ENCODE measurements at regions not wholly inside any gene's neighbourhood (a gene's known extent, or its start where the extent isn't known, plus 50 kb on each side); places are given as distances from the start of the nearest gene placed in this dataset.

DNA sequence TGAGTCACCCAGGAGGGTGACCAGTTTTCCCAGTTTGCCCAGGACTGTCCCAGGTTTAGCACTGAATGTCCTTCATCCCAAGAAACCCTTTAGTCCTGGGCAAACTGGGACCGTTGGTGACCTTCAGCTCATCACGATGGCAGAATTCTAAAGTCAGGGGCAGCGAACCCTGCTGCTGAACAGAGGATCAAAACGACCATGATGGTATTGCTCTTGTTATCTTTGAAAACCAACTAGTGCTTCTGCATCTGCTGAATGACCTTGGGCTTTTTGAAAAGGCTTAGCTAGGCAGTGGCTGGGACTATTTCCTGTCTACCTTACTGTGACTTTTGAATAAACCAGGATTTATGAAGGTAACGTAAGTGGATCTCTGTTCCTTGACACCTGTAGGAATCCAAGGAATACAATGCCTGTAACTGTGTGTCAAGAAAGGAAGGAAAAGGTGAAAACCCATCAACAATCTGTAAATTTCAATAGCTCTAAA is 281.9 kb downstream of the SOX9 start:
- DNase-seq (ENCODE audit: low spot score) (no peak), ATAC-seq (no peak)
- no peaks in the 10 kb centered on the region for H3K4me1 ChIP-seq (ENCODE audit: insufficient read depth)
- H3K27me3 ChIP-seq (ENCODE audit: insufficient read depth) = peaks cover 4% of the 10 kb centered on the region; the same call in 1 of the 2 replicates
- no peak overlapping the region for H3K27ac ChIP-seq (ENCODE audit: low read depth)
- 0 out of 2 replicates have a peak, but pooled peaks cover 3% of the 10 kb centered on the region for H3K9me2 ChIP-seq (ENCODE audit: insufficient read depth)
- no peak overlapping the region for H2AFZ ChIP-seq
- Mint-ChIP-seq H3K4me3 (no peak overlapping the region), H3K9me3 (no peaks in the 10 kb centered on the region), H3K4me1 (peaks cover 14% of the 10 kb centered on the region), H3K27ac (no peak overlapping the region), H3K36me3 (ENCODE audit: low read depth) (no peaks in the 10 kb centered on the region), H3K27me3 (ENCODE audit: insufficient read depth, low read depth, poor library complexity) (peaks cover 23% of the 10 kb centered on the region)
- H4K20me1 ChIP-seq (replicated peaks; ENCODE audit: insufficient read depth) = no peaks in the 10 kb centered on the region
- H3K4me3 ChIP-seq = no peak overlapping the region
- H3K79me2 ChIP-seq (replicated peaks; ENCODE audit: insufficient read depth) = no peaks in the 10 kb centered on the region
- no peaks in the 10 kb centered on the region for H3F3A ChIP-seq (replicated peaks; ENCODE audit: low read depth)
- no peak overlapping the region for H3K4me2 ChIP-seq
- no peaks in the 10 kb centered on the region for H3K36me3 ChIP-seq (ENCODE audit: insufficient read depth)
- TF ChIP-seq CTCF (conservative IDR thresholded peaks at IDR 0.05; ENCODE audit: low read depth in 2 of 2) = no peak
- TF ChIP-seq, protein P1, sequence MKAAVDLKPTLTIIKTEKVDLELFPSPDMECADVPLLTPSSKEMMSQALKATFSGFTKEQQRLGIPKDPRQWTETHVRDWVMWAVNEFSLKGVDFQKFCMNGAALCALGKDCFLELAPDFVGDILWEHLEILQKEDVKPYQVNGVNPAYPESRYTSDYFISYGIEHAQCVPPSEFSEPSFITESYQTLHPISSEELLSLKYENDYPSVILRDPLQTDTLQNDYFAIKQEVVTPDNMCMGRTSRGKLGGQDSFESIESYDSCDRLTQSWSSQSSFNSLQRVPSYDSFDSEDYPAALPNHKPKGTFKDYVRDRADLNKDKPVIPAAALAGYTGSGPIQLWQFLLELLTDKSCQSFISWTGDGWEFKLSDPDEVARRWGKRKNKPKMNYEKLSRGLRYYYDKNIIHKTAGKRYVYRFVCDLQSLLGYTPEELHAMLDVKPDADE (IDR thresholded peaks at IDR 0.05) = no peak
- no peak for TF ChIP-seq EZH2 (IDR thresholded peaks at IDR 0.05; ENCODE audit: low read depth, unreplicated experiment)
- no peak for TF ChIP-seq POLR2AphosphoS5 (IDR thresholded peaks at IDR 0.05; ENCODE audit: low read depth)
- TF ChIP-seq ZNF331 (CRISPR knock-in tag; IDR thresholded peaks at IDR 0.05; ENCODE audit: low read depth) = no peak

- H3K27ac Mint-ChIP-seq = no peak overlapping the region
- no peak for TF ChIP-seq POLR2AphosphoS5 (IDR thresholded peaks at IDR 0.05; ENCODE audit: low read depth)
- no peak for TF ChIP-seq CREB1 (CRISPR knock-in tag; IDR thresholded peaks at IDR 0.05; ENCODE audit: low read depth)
- DNase-seq (ENCODE audit: low spot score) (no peak), ATAC-seq (no peak)
- Histone ChIP-seq H3K4me1 (ENCODE audit: insufficient read depth) (no peaks in the 10 kb centered on the region), H3F3A (replicated peaks; ENCODE audit: low read depth) (no peaks in the 10 kb centered on the region), H3K27me3 (ENCODE audit: insufficient read depth) (peaks cover 14% of the 10 kb centered on the region), H3K27ac (ENCODE audit: low read depth) (no peak overlapping the region), H3K79me2 (replicated peaks; ENCODE audit: insufficient read depth) (no peaks in the 10 kb centered on the region), H4K20me1 (replicated peaks; ENCODE audit: insufficient read depth) (no peaks in the 10 kb centered on the region), H3K9me2 (ENCODE audit: insufficient read depth) (0 out of 2 replicates have a peak, but pooled peaks cover 3% of the 10 kb centered on the region), H3K4me2 (no peak overlapping the region), H3K4me3 (no peak overlapping the region), H2AFZ (no peak overlapping the region), H3K36me3 (ENCODE audit: insufficient read depth) (no peaks in the 10 kb centered on the region)
- H3K4me1 Mint-ChIP-seq = peaks cover 19% of the 10 kb centered on the region
- H3K36me3 Mint-ChIP-seq (ENCODE audit: low read depth) = 0 out of 3 replicates have a peak, but pooled peaks cover 3% of the 10 kb centered on the region
- H3K4me3 Mint-ChIP-seq = no peak overlapping the region
- H3K9me3 Mint-ChIP-seq = no peaks in the 10 kb centered on the region
- H3K27me3 Mint-ChIP-seq (ENCODE audit: insufficient read depth, low read depth, poor library complexity) = peaks cover 33% of the 10 kb centered on the region
These were observed 282.9 kb downstream of the SOX9 start for GRCh38 chr17:72403713-72404209.

- H3K4me3 Mint-ChIP-seq = no peak overlapping the region
- Histone ChIP-seq H3F3A (replicated peaks; ENCODE audit: low read depth) (no peaks in the 10 kb centered on the region), H3K79me2 (replicated peaks; ENCODE audit: insufficient read depth) (no peaks in the 10 kb centered on the region), H4K20me1 (replicated peaks; ENCODE audit: insufficient read depth) (no peaks in the 10 kb centered on the region), H3K36me3 (ENCODE audit: insufficient read depth) (no peaks in the 10 kb centered on the region), H3K27me3 (ENCODE audit: insufficient read depth) (peaks cover 24% of the 10 kb centered on the region), H3K4me3 (no peak overlapping the region), H2AFZ (no peak overlapping the region), H3K9me2 (ENCODE audit: insufficient read depth) (0 out of 2 replicates have a peak, but pooled peaks cover 3% of the 10 kb centered on the region), H3K4me1 (ENCODE audit: insufficient read depth) (no peaks in the 10 kb centered on the region), H3K27ac (ENCODE audit: low read depth) (no peak overlapping the region), H3K4me2 (no peak overlapping the region)
- H3K27me3 Mint-ChIP-seq (ENCODE audit: insufficient read depth, low read depth, poor library complexity) = peaks cover 43% of the 10 kb centered on the region
- ATAC-seq = no peak
- H3K36me3 Mint-ChIP-seq (ENCODE audit: low read depth) = 0 out of 3 replicates have a peak, but pooled peaks cover 3% of the 10 kb centered on the region
- H3K27ac Mint-ChIP-seq = no peak overlapping the region
- H3K9me3 Mint-ChIP-seq = no peaks in the 10 kb centered on the region; the same call in 2 of the 3 replicates
- H3K4me1 Mint-ChIP-seq = peaks cover 19% of the 10 kb centered on the region
- no peak for DNase-seq (ENCODE audit: low spot score)
- TF ChIP-seq EZH2 (IDR thresholded peaks at IDR 0.05; ENCODE audit: low read depth, unreplicated experiment) (no peak), STAT1 (IDR thresholded peaks at IDR 0.05; ENCODE audit: unreplicated experiment) (no peak), ZNF331 (CRISPR knock-in tag; IDR thresholded peaks at IDR 0.05; ENCODE audit: low read depth) (no peak), CREB1 (CRISPR knock-in tag; IDR thresholded peaks at IDR 0.05; ENCODE audit: low read depth) (no peak), JUNB (IDR thresholded peaks at IDR 0.05; ENCODE audit: unreplicated experiment) (no peak), ZNF114 (CRISPR knock-in tag; IDR thresholded peaks at IDR 0.05) (no peak), EZH2phosphoT487 (IDR thresholded peaks at IDR 0.05; ENCODE audit: unreplicated experiment) (no peak)
- TF ChIP-seq, protein P1 (IDR thresholded peaks at IDR 0.05) = no peak
- TF ChIP-seq, protein P2, sequence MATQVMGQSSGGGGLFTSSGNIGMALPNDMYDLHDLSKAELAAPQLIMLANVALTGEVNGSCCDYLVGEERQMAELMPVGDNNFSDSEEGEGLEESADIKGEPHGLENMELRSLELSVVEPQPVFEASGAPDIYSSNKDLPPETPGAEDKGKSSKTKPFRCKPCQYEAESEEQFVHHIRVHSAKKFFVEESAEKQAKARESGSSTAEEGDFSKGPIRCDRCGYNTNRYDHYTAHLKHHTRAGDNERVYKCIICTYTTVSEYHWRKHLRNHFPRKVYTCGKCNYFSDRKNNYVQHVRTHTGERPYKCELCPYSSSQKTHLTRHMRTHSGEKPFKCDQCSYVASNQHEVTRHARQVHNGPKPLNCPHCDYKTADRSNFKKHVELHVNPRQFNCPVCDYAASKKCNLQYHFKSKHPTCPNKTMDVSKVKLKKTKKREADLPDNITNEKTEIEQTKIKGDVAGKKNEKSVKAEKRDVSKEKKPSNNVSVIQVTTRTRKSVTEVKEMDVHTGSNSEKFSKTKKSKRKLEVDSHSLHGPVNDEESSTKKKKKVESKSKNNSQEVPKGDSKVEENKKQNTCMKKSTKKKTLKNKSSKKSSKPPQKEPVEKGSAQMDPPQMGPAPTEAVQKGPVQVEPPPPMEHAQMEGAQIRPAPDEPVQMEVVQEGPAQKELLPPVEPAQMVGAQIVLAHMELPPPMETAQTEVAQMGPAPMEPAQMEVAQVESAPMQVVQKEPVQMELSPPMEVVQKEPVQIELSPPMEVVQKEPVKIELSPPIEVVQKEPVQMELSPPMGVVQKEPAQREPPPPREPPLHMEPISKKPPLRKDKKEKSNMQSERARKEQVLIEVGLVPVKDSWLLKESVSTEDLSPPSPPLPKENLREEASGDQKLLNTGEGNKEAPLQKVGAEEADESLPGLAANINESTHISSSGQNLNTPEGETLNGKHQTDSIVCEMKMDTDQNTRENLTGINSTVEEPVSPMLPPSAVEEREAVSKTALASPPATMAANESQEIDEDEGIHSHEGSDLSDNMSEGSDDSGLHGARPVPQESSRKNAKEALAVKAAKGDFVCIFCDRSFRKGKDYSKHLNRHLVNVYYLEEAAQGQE (IDR thresholded peaks at IDR 0.05; ENCODE audit: unreplicated experiment) = no peak
These were observed 284.1 kb downstream of the SOX9 start for GRCh38 chr17:72404872-72405271.

All from GM23338 (cell line).